Trophoblast cell (in vitro differentiated cells and primary cell): ENCODE measurements at regions not wholly inside any gene's neighbourhood (a gene's known extent, or its start where the extent isn't known, plus 50 kb on each side); places are given as distances from the start of the nearest gene placed in this dataset.

ENCODE experiments used
- DNase-seq, 2 donors: peaks; one replicate each; pipeline ENCODE4 v3.0.0-alpha.2; 2016
- H2AFZ ChIP-seq: 2 replicates; pipeline ENCODE4 v1.6.1; 2013; ENCODE audit warnings: low read length, moderate library complexity, mild to moderate bottlenecking; ENCODE audit not compliant: insufficient read depth, poor library complexity
- H2AK5ac ChIP-seq: 2 replicates; pipeline ENCODE4 v1.6.1; 2013; ENCODE audit warnings: mild to moderate bottlenecking, low read length
- H2BK120ac ChIP-seq: 2 replicates; pipeline ENCODE4 v1.6.1; 2013; ENCODE audit warnings: low read length, mild to moderate bottlenecking, moderate library complexity; ENCODE audit not compliant: insufficient read depth, poor library complexity
- H2BK12ac ChIP-seq: 2 replicates; pipeline ENCODE4 v1.6.1; 2013; ENCODE audit warnings: mild to moderate bottlenecking, low read length, moderate library complexity
- H2BK5ac ChIP-seq: 2 replicates; pipeline ENCODE4 v1.6.1; 2013; ENCODE audit warnings: low read length, low read depth, moderate library complexity, mild to moderate bottlenecking; ENCODE audit not compliant: poor library complexity
- H3K14ac ChIP-seq: 2 replicates; pipeline ENCODE4 v1.6.1; 2013; ENCODE audit warnings: mild to moderate bottlenecking, low read length
- H3K18ac ChIP-seq: 2 replicates; pipeline ENCODE4 v1.6.1; 2013; ENCODE audit warnings: mild to moderate bottlenecking, low read length
- H3K23ac ChIP-seq: 2 replicates; pipeline ENCODE4 v1.6.1; 2013; ENCODE audit warnings: low read length
- H3K27ac ChIP-seq: 2 replicates; pipeline ENCODE4 v1.5.1; 2013; ENCODE audit warnings: low read depth, mild to moderate bottlenecking, inconsistent platforms, low read length, moderate library complexity
- H3K27me3 ChIP-seq: 2 replicates; pipeline ENCODE4 v1.6.1; 2013; ENCODE audit warnings: inconsistent platforms, mild to moderate bottlenecking, low read length, moderate library complexity; ENCODE audit not compliant: insufficient read depth
- H3K36me3 ChIP-seq, 2 experiments: 1 replicate in 1 of 2; 2 replicates in 1 of 2; pipeline ENCODE4 v1.6.1; 2013; ENCODE audit warnings: low read length in 2 of 2, mild to moderate bottlenecking in 2 of 2, moderate library complexity in 1 of 2; ENCODE audit not compliant: insufficient read depth in 2 of 2, control insufficient read depth in 1 of 2
- H3K4ac ChIP-seq: 2 replicates; pipeline ENCODE4 v1.6.1; 2013; ENCODE audit warnings: low read depth, mild to moderate bottlenecking, low read length, moderate library complexity
- H3K4me1 ChIP-seq, 2 experiments: 1 replicate in 1 of 2; 2 replicates in 1 of 2; pipeline ENCODE4 v1.6.1; 2013; ENCODE audit warnings: low read length in 2 of 2, mild to moderate bottlenecking in 2 of 2, moderate library complexity in 1 of 2; ENCODE audit not compliant: insufficient read depth in 2 of 2, control insufficient read depth in 1 of 2
- H3K4me2 ChIP-seq: 2 replicates; pipeline ENCODE4 v1.6.1; 2013; ENCODE audit warnings: inconsistent platforms, mild to moderate bottlenecking, low read length, moderate library complexity
- H3K4me3 ChIP-seq: 2 replicates; pipeline ENCODE4 v1.5.1; 2013; ENCODE audit warnings: mild to moderate bottlenecking, low read depth, low read length, inconsistent platforms
- H3K79me1 ChIP-seq: one replicate; pipeline ENCODE4 v1.6.1; 2013; ENCODE audit warnings: low read length
- H3K79me2 ChIP-seq: 2 replicates; pipeline ENCODE4 v1.6.1; 2013; ENCODE audit warnings: low read length, mild to moderate bottlenecking; ENCODE audit not compliant: control insufficient read depth, insufficient read depth, poor library complexity
- H3K9ac ChIP-seq: 2 replicates; pipeline ENCODE4 v1.6.1; 2013; ENCODE audit warnings: mild to moderate bottlenecking, low read length
- H3K9me3 ChIP-seq: 2 replicates; pipeline ENCODE4 v1.6.1; 2013; ENCODE audit warnings: low read depth, mild to moderate bottlenecking, control low read depth, inconsistent platforms, low read length; ENCODE audit not compliant: insufficient read depth
- H4K12ac ChIP-seq: 2 replicates; pipeline ENCODE4 v1.6.1; 2013; ENCODE audit warnings: low read depth, mild to moderate bottlenecking, low read length, moderate library complexity
- H4K8ac ChIP-seq: 2 replicates; pipeline ENCODE4 v1.6.1; 2013; ENCODE audit warnings: low read depth, mild to moderate bottlenecking, low read length, moderate library complexity
- H4K91ac ChIP-seq: one replicate; pipeline ENCODE4 v1.6.1; 2013; ENCODE audit warnings: low read depth, mild to moderate bottlenecking, low read length, moderate library complexity
- WGBS: extraction: QIAGEN DNeasy Blood & Tissue Kit; methylation state at CpG from one replicate; pipeline ENCODE4 v1.1.7; 2013; ENCODE audit warnings: missing lambda C conversion rate; ENCODE audit not compliant: insufficient read length, insufficient coverage; ENCODE audit errors: extremely low coverage; 5-methylcytosine and 5-hydroxymethylcytosine counted together

DNA sequence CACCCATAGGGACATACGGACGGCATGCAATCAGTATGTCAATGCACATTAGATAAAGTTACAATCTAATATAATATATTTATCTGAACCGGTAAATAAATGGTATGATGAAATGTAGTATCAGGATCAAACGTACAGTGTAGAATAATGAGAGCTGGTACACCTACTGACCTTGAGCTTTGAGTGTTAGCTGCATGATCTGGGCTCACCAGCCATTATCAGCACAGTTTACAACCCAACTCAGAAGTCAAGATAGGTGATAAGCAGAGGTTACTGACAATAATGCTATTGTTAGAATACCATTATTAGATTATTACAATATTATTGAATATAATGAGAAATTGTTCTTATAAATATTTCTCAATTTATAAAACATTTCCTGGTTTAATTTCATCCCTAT is 103.0 kb upstream of the ESRRG start:
- no peak overlapping the region for H2BK12ac ChIP-seq
- H3K79me1 ChIP-seq, result no peaks in the 10 kb centered on the region
- H3K4ac ChIP-seq, result no peak overlapping the region
- no peak overlapping the region for H3K18ac ChIP-seq
- H3K27me3 ChIP-seq, result no peaks in the 10 kb centered on the region
- no peak overlapping the region for H2AFZ ChIP-seq
- H2BK120ac ChIP-seq, result no peak overlapping the region
- no peak overlapping the region for H4K91ac ChIP-seq
- no peak overlapping the region for H3K23ac ChIP-seq
- WGBS, result no CpG with 5 or more reads among the region's 4 CpGs
- no peak for DNase-seq
- H3K9ac ChIP-seq, result no peak overlapping the region
- no peak overlapping the region for H2AK5ac ChIP-seq
- no peaks in the 10 kb centered on the region for H3K4me1 ChIP-seq
- H2BK5ac ChIP-seq, result no peak overlapping the region
- H3K36me3 ChIP-seq, result no peaks in the 10 kb centered on the region
- no peak overlapping the region for H3K27ac ChIP-seq
- no peak overlapping the region for H3K4me3 ChIP-seq
- H3K9me3 ChIP-seq, result no peaks in the 10 kb centered on the region
- no peak overlapping the region for H3K14ac ChIP-seq
- no peaks in the 10 kb centered on the region for H3K79me2 ChIP-seq
- H3K4me2 ChIP-seq, result no peak overlapping the region
- no peak overlapping the region for H4K8ac ChIP-seq
- no peak overlapping the region for H4K12ac ChIP-seq

DNA sequence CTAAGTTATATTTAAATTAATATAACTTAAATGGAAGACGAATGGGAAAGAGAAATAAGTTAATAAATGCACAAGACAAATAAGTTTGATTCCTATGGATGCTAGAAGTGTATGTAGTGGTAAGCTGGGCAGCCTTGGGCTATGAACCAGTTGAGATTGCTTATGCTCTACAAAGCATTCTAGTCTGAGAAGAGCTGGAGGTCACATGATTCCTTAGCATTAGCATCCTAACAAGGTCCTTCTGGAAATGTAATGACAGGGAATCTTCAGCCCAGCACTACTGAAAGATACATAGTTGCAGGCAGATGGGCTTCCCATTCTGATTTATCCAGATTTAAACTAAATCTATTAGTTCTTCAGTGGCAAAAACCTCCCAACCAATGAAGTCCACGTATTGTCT is 102.3 kb upstream of the ESRRG start:
- no peaks in the 10 kb centered on the region for H3K9me3 ChIP-seq
- no peak for DNase-seq
- no peak overlapping the region for H4K8ac ChIP-seq
- H2AK5ac ChIP-seq, result no peak overlapping the region
- H3K23ac ChIP-seq, result no peak overlapping the region
- H4K12ac ChIP-seq, result no peak overlapping the region
- H3K27me3 ChIP-seq, result no peaks in the 10 kb centered on the region
- no peak overlapping the region for H3K4me2 ChIP-seq
- H3K36me3 ChIP-seq, result no peaks in the 10 kb centered on the region
- no peak overlapping the region for H3K4me3 ChIP-seq
- no peaks in the 10 kb centered on the region for H3K79me1 ChIP-seq
- H3K4ac ChIP-seq, result no peak overlapping the region
- no peaks in the 10 kb centered on the region for H3K79me2 ChIP-seq
- WGBS, result no CpG with 5 or more reads among the region's 2 CpGs
- no peak overlapping the region for H3K14ac ChIP-seq
- H3K4me1 ChIP-seq, result no peaks in the 10 kb centered on the region
- H3K9ac ChIP-seq, result no peak overlapping the region
- no peak overlapping the region for H2BK120ac ChIP-seq
- H4K91ac ChIP-seq, result no peak overlapping the region
- H2BK5ac ChIP-seq, result no peak overlapping the region
- no peak overlapping the region for H2BK12ac ChIP-seq
- no peak overlapping the region for H3K27ac ChIP-seq
- H2AFZ ChIP-seq, result no peak overlapping the region
- no peak overlapping the region for H3K18ac ChIP-seq

DNA sequence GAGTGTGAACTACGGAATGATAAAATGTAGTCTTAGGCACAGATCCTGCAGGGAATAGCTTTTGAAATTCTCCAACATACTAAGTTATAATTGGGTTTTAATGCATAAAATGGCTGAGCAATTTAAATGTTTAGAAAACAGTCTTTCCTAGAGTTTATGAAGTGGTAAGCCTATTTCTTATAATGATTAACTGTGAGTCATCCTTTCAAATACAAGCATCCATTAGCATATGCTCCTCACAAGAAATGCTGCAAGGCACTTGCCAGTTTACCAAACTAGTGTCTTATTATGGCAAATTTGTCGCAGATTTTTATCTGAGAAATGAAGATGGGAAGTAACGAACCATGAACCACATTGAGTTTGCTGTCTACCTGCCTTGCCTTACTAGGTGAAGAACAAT is 101.3 kb upstream of the ESRRG start:
- Histone ChIP-seq H2AK5ac (no peak overlapping the region), H2BK12ac (no peak overlapping the region), H2BK120ac (no peak overlapping the region), H4K91ac (no peak overlapping the region), H3K79me1 (no peaks in the 10 kb centered on the region), H3K4me3 (no peak overlapping the region), H3K9me3 (no peaks in the 10 kb centered on the region), H3K27ac (no peak overlapping the region), H3K14ac (no peak overlapping the region), H4K12ac (no peak overlapping the region), H2BK5ac (no peak overlapping the region), H2AFZ (no peak overlapping the region), H4K8ac (no peak overlapping the region), H3K4me1 (no peaks in the 10 kb centered on the region), H3K23ac (no peak overlapping the region), H3K36me3 (no peaks in the 10 kb centered on the region), H3K9ac (no peak overlapping the region), H3K4ac (no peak overlapping the region), H3K4me2 (no peak overlapping the region), H3K18ac (no peak overlapping the region), H3K27me3 (no peaks in the 10 kb centered on the region), H3K79me2 (no peaks in the 10 kb centered on the region)
- DNase-seq, result no peak
- no CpG with 5 or more reads among the region's 3 CpGs for WGBS

DNA sequence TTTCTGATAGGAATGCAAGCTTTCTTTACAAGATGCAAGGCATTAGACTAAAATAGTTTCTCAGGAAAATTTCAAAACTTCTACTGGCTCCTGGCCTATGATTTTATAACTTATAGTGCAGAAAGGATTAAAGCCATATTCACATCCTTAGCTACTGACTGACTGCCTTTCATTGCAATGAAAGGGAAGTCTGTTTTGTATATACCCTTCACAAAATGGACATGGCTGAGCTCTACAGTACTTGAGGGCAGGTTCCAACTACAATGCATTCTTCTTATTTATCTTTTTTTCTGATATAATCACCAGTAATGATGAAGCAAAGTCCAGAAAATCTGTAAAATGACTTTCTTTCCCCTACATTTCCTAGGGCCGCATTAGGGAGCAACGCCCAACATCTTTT is 100.5 kb upstream of the ESRRG start:
- Histone ChIP-seq H2BK12ac (no peak overlapping the region), H4K12ac (no peak overlapping the region), H2BK5ac (no peak overlapping the region), H3K4me3 (no peak overlapping the region), H3K27ac (no peak overlapping the region), H3K4me2 (no peak overlapping the region), H3K36me3 (no peaks in the 10 kb centered on the region), H3K9me3 (no peaks in the 10 kb centered on the region), H3K27me3 (no peaks in the 10 kb centered on the region), H4K8ac (no peak overlapping the region), H3K14ac (no peak overlapping the region), H3K79me2 (no peaks in the 10 kb centered on the region), H3K4me1 (no peaks in the 10 kb centered on the region), H3K23ac (no peak overlapping the region), H2BK120ac (no peak overlapping the region), H4K91ac (no peak overlapping the region), H2AK5ac (no peak overlapping the region), H3K18ac (no peak overlapping the region), H3K9ac (no peak overlapping the region), H2AFZ (no peak overlapping the region), H3K4ac (no peak overlapping the region), H3K79me1 (no peaks in the 10 kb centered on the region)
- DNase-seq, result peak in 1 of 2 donors; percentile 21
- no CpG with 5 or more reads among the region's 2 CpGs for WGBS

- Histone ChIP-seq H2BK120ac (no peak overlapping the region), H2AFZ (no peak overlapping the region), H3K4me3 (no peak overlapping the region), H3K14ac (no peak overlapping the region), H3K23ac (no peak overlapping the region), H3K36me3 (no peaks in the 10 kb centered on the region), H3K79me2 (no peaks in the 10 kb centered on the region), H3K27ac (no peak overlapping the region), H4K91ac (no peak overlapping the region), H3K27me3 (no peaks in the 10 kb centered on the region), H4K12ac (no peak overlapping the region), H3K9ac (no peak overlapping the region), H3K79me1 (no peaks in the 10 kb centered on the region), H3K4ac (no peak overlapping the region), H3K4me1 (no peaks in the 10 kb centered on the region), H2BK12ac (no peak overlapping the region), H3K18ac (no peak overlapping the region), H2AK5ac (no peak overlapping the region), H3K4me2 (no peak overlapping the region), H2BK5ac (no peak overlapping the region), H3K9me3 (no peaks in the 10 kb centered on the region), H4K8ac (no peak overlapping the region)
- no peak for DNase-seq
Measured at GRCh38 chr1:216822480-216822879, 99.3 kb upstream of the ESRRG start.
